Stimulated activated memory B cell treated with anti-CD40 and anti-IgM and Interleukin-4, amounts not matched to agents 10 μg/mL and 1 μg/mL and 100 μg/mL, for 72 hours (primary cell): ENCODE measurements at regions not wholly inside any gene's neighbourhood (a gene's known extent, or its start where the extent isn't known, plus 50 kb on each side); places are given as distances from the start of the nearest gene placed in this dataset.
"Not testable (repeated sequence)": the region's sequence is repeated elsewhere in the genome, so short reads cannot be mapped to it uniquely, and the experiment has no call there.

Experiments used
- ATAC-seq: fragments of 150-1000 bp; cut with Tn5 transposase; 2 replicates; pipeline ENCODE4 v1.10.0; 2021
- H3K27ac Mint-ChIP-seq: one replicate; pipeline ENCODE4 v1.8.0; 2022; ENCODE audit warnings: mild to moderate bottlenecking, mixed read lengths
- H3K27me3 Mint-ChIP-seq: one replicate; pipeline ENCODE4 v1.8.0; 2022; ENCODE audit warnings: mixed read lengths
- H3K36me3 Mint-ChIP-seq: one replicate; pipeline ENCODE4 v1.8.0; 2022; ENCODE audit warnings: mixed read lengths
- H3K4me1 Mint-ChIP-seq: one replicate; pipeline ENCODE4 v1.8.0; 2022; ENCODE audit warnings: mixed read lengths
- H3K4me3 Mint-ChIP-seq: one replicate; pipeline ENCODE4 v1.8.0; 2022; ENCODE audit warnings: mild to moderate bottlenecking, moderate library complexity, mixed read lengths
- H3K9me3 Mint-ChIP-seq: one replicate; pipeline ENCODE4 v1.8.0; 2022; ENCODE audit warnings: mixed read lengths

DNA sequence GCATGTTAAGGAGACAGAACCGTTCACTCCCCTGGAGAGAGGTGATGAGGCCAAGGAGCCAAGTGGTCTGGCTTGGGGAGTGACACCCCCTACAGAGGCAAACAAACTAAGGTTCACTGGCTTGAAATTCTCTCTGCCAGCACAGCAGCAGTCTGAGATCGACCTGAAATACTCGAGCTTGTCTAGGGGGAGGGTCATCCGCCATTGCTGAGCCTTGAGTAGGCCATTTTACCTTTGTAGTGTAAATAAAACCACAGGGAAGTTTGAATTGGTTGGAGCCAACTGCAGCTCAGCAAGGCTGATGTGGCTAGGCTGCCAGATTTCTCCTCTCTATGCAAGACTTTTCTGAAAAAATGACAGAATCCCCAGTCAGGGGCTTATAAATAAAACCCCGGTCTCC lies 52.9 kb downstream of the CDY2B start:
- H3K4me3 Mint-ChIP-seq, H3K27ac Mint-ChIP-seq, H3K27me3 Mint-ChIP-seq, H3K4me1 Mint-ChIP-seq, ATAC-seq, H3K9me3 Mint-ChIP-seq, H3K36me3 Mint-ChIP-seq: not testable (repeated sequence)

DNA sequence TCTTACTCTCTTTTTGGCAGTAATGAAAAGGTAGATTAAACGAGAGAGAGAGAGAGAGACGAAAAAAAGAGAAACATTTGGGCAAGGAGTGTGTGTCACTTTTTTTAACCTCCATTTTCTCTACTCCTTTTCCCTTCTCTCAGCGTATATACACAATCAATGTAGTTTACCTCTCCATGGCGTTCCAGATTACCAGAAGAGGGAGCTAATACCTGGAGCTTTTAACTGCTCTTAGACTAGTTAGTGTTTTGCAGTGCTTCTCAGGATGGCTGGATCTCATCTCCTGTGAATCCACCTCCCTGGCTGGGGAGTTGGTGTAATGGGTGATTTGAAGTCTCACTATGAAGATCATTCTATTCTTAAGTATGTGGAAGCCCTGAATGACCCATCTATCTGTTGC lies 60.3 kb downstream of the CDY2B start:
- not testable (repeated sequence) for ATAC-seq, H3K9me3 Mint-ChIP-seq

DNA sequence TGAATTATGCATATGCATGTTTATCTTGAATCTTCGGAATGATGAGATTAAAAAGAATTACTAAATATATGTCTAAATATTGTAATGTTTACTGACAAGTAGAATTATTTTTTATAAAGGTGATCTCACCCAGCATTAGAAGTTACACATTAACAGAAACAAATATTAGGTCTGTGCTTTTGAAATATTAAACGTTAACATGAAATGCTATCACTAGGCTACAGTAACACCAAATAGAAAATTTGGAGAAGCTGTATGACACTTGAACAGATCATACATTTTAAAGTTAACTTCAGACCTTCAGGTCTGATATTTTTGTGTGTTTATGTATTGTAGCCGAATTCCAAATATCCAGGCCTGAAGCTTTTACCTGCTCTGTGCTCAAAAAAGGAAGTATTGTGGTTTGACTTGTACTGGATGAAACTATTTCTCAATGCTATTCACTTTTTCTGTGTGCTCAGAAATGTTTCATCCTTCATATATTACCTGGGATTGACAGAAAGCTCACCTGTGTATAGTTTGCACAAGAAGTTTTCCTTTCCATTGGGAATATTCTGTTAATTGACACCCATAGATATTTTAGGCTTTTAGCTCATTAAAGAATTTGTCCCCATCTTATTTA lies 60.9 kb downstream of the CDY2B start:
- not testable (repeated sequence) for ATAC-seq, H3K9me3 Mint-ChIP-seq, H3K4me1 Mint-ChIP-seq, H3K27ac Mint-ChIP-seq, H3K27me3 Mint-ChIP-seq, H3K4me3 Mint-ChIP-seq, H3K36me3 Mint-ChIP-seq

More for the DNA sequence above, 60.3 kb downstream of the CDY2B start:
- H3K4me3 Mint-ChIP-seq, H3K27ac Mint-ChIP-seq, H3K27me3 Mint-ChIP-seq, H3K36me3 Mint-ChIP-seq, H3K4me1 Mint-ChIP-seq: not testable (repeated sequence)

DNA sequence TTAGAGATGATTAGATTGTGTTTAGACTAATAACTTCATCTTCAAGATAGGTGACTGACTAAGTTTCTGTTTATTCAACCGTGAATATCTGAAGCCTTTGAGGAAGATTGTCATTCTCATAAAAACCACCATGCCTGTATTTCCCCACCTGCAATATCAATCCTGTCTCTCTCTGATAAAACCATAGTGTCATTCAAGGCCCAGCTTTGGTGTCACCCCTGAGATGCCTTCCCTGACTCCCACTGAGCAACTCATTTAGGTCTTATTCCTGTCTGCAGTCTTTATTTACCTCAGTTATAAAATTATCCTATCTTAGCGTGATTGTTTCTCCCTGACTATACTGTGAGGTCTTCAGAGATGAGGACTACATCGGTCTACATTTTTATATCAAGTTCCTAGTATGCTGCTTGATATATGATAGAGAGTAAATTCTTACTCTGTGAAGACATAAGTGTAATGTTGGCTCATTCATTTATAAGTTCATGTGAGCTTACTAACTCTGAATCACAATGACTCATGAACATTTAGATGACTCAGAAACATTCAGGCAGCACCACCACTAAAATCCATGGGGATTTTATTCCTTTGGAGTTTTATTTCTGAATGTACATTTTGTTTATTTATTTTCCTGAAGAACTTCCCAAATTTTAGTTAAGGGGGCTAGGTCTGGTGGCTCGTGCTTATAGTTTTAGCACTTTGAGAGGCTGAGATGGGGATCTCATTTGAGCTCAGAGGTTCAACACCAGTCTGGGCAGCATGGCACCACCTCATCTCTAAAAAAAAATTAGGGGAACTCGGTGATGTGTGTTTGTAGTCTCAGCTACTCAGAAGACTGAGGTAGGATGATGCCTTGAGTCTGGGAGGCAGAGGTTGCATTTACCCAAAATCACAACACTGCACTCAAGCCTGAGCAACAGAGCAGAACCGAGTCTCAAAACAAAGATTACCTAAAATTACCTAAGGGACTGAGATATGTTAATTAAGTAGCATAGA lies 62.6 kb downstream of the CDY2B start:
- H3K4me1 Mint-ChIP-seq, H3K9me3 Mint-ChIP-seq, H3K36me3 Mint-ChIP-seq, H3K4me3 Mint-ChIP-seq, H3K27ac Mint-ChIP-seq, ATAC-seq, H3K27me3 Mint-ChIP-seq: not testable (repeated sequence)

DNA sequence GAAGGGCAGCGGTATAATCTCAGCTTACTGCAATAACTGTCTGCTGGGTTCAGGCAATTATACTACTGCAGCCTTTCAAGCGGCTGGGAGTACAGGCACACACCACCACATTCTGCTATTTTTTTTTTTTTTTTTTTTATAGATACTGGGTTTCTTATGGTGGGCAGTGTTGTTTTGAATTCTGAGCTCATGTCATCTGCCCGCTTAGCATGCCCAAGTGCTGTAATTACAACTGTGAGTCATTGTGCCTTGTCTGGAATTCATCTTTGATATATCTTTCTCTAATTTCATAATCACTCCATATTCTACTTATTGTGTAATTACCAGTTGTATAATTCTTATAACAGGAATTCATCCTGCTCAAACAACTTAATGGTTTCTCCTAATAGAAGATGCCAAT lies 67.4 kb downstream of the CDY2B start:
- ATAC-seq, H3K27ac Mint-ChIP-seq, H3K4me1 Mint-ChIP-seq, H3K4me3 Mint-ChIP-seq, H3K9me3 Mint-ChIP-seq, H3K27me3 Mint-ChIP-seq, H3K36me3 Mint-ChIP-seq: not testable (repeated sequence)

DNA sequence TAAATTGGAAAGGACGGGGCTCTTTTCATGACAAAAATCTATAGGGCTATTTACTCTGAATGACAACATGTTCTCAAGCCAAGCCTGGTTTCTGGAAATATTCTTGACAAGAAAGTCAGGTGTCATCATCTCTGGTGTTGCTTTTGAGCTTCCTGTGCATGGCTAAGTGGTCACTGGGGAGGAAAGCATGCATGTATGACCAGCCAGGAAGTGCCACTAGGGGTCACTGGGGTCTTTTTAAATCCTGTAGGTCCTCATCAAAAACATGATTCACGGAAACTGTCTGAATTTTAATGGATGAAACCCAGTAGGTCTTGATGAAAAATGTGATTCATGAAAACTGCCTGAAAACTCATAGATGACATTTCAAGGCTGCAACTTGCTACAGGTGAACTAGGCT lies 80.1 kb downstream of the CDY2B start:
- H3K36me3 Mint-ChIP-seq, H3K27ac Mint-ChIP-seq, ATAC-seq, H3K27me3 Mint-ChIP-seq, H3K4me3 Mint-ChIP-seq, H3K4me1 Mint-ChIP-seq, H3K9me3 Mint-ChIP-seq: not testable (repeated sequence)

DNA sequence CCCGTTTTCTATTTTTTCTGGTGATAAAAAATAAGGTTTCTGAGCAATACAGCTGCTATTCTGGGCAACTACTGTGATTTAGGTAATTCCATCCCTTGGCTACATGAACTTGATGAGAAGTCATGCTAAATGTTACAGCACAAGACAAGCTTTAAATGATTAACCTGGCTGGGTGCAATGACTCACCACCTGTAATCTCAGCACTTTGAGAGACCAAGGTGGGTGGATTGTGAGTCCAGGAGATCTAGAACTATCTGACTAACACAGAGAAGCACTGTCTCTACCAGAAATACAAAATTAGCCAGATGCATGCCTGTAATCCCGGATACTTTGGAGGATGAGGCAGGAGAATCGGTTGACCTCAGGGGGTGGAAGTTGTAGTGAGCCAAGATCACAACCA lies 92.8 kb downstream of the CDY2B start:
- H3K9me3 Mint-ChIP-seq, H3K36me3 Mint-ChIP-seq, H3K4me3 Mint-ChIP-seq, ATAC-seq, H3K27me3 Mint-ChIP-seq, H3K4me1 Mint-ChIP-seq, H3K27ac Mint-ChIP-seq: not testable (repeated sequence)

DNA sequence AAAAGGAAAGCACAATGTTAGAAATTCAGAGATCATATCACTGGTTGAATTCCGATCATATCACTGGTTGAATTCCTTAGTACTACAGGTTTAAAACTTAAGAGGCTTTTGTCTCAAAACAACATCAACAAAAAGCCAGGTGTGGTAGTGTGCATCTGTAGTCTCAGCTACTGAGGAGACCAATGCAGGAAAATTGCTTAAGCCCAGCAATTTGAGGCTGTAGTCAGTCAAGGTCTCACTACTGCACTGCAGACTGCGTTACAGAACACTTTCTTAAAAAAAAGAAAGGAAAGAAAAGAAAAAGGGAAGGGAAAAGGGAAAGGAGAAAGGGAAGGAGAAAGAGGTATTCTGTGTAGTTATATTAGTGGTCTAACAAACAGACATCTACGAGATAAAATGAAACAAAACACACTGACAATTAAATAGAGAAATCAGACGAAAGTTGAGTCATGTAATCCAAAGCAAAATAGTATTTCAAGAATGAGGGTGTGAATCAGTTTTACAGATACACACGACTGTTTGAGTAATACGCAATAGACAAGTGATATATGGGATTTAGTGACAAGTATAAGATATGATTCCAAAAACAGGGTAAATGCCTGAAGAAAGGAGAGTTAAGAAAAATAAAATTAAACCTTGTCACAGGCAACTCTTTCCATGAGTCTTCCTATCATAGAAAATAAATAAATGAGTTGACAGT lies 113.9 kb downstream of the CDY2B start:
- not testable (repeated sequence) for H3K36me3 Mint-ChIP-seq, H3K4me1 Mint-ChIP-seq, ATAC-seq, H3K27me3 Mint-ChIP-seq, H3K27ac Mint-ChIP-seq, H3K9me3 Mint-ChIP-seq, H3K4me3 Mint-ChIP-seq

DNA sequence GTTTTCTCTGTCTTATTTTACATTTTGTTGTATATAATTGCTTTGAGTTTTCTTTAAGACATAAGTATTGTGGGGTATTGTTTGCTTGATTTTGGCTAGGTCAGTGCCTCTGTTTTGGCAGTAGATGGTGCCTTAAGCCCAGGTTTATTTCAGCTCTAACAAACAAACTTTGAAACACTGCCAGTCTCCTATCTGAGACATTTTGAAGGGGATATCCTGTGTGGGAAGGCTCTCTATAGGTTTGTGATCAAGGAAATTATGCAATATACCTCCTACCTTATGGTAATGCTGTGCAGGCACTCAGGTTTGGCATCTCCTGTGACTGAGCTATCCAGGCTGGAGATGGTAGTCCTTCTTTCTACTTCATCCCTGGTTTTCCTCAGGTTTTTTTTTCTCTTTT lies 120.8 kb downstream of the CDY2B start:
- not testable (repeated sequence) for H3K9me3 Mint-ChIP-seq, H3K27me3 Mint-ChIP-seq, H3K4me3 Mint-ChIP-seq, ATAC-seq, H3K4me1 Mint-ChIP-seq, H3K27ac Mint-ChIP-seq, H3K36me3 Mint-ChIP-seq

DNA sequence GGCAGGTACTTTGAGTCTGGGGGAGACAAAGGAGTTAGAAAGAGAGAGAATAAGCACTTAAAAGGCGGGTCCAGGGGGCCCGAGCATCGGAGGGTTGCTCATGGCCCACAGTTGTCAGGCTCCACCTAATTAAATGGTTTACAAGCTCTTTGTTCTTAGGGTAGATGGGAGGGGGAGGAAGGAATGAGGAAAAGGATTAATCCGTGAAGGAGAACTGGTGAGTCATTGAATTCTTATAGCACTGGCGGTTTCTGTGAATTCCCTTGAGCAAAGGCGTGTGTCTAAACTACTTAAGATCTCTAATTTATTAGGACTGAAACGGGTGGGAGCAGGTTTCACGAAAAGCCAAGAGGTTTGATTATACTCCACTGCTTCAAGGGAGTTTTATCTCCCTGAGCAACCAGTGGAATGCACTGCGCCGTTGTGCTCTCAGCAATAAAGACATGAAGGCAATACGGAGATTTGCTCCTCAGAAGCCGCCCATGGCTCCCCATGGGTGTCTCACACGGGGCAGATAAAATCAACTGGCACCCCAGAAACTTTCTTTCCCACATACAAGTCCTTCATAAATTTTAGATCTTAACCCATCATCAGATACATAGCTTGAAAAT lies 127.0 kb downstream of the CDY2B start:
- not testable (repeated sequence) for H3K4me3 Mint-ChIP-seq, ATAC-seq, H3K4me1 Mint-ChIP-seq, H3K36me3 Mint-ChIP-seq, H3K27ac Mint-ChIP-seq, H3K27me3 Mint-ChIP-seq, H3K9me3 Mint-ChIP-seq

DNA sequence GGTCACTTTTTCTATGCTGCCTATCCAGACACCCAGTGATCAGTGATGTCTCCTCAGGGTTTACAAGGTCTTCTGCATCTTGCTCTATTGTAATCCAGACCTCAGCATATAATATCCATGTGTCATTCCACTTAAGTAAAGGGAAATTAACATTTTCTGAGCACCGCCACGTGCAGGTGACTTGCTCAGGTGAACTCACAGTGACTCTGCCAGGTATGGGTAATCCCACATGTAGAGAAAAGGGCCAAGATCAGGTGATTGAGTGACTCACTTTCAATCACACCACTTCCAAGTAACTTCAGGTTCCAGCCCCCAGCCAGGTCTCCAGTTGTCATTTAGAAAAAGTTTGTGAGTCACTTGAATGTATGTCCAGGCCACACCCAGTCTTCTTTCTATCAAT lies 140.2 kb downstream of the CDY2B start:
- H3K27me3 Mint-ChIP-seq, H3K27ac Mint-ChIP-seq, H3K9me3 Mint-ChIP-seq, ATAC-seq, H3K4me3 Mint-ChIP-seq, H3K36me3 Mint-ChIP-seq, H3K4me1 Mint-ChIP-seq: not testable (repeated sequence)

DNA sequence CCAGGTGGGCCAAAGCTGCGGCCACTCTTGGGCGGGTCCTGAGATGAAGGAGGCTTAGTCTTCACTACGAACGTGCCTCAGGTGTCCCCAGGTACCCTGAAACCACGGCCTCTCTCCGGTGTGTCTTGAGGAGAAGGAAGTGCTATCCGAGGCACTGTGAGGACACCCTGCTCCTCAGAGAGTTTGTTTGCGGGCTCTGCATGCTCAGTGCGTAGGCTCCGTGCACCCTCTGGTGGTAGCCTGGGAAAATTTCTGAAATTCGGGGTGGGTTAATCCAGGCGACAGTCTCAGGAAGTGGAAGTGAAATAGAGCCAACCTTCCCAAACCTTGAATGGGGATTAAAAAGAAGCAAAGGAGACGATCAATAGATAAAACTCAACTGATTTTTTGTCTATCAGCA lies 150.5 kb downstream of the CDY2B start:
- H3K27ac Mint-ChIP-seq, H3K9me3 Mint-ChIP-seq, H3K4me1 Mint-ChIP-seq, H3K27me3 Mint-ChIP-seq, H3K4me3 Mint-ChIP-seq, ATAC-seq, H3K36me3 Mint-ChIP-seq: not testable (repeated sequence)

DNA sequence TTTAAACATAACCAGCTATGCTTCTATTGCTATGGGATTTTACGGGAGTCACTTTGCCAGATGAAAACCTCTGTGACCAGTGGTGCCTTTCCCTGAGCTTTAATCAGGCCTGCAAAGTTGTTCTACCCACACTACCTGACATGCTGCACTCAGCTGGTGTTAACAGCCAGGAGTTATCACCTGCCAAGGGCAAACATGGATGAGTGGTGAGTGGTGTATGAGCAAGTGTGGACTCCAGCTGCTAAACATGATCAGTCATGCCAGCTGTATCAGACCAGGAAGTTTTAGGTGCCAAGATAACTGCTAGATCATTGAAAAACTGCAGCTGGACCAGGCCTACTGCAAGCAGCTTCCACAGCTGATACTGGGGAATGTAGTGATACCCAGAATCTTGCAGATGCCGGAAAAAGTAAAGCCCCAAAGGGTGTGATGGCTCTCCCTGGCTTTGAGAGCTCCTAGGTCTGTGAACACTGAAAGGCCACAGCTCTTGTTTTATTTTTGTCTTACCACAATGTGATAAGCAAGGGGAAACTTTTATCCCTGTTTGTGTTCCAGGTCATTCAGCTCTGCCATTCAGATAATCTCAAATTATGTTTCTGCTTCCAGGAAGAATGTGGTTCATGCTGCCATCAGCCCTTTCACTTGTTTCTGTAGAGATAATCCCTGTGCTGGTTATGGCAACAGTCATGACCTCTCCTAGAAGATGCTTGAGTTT lies 163.5 kb downstream of the CDY2B start:
- H3K4me1 Mint-ChIP-seq, H3K27ac Mint-ChIP-seq, ATAC-seq, H3K4me3 Mint-ChIP-seq, H3K9me3 Mint-ChIP-seq, H3K27me3 Mint-ChIP-seq, H3K36me3 Mint-ChIP-seq: not testable (repeated sequence)

DNA sequence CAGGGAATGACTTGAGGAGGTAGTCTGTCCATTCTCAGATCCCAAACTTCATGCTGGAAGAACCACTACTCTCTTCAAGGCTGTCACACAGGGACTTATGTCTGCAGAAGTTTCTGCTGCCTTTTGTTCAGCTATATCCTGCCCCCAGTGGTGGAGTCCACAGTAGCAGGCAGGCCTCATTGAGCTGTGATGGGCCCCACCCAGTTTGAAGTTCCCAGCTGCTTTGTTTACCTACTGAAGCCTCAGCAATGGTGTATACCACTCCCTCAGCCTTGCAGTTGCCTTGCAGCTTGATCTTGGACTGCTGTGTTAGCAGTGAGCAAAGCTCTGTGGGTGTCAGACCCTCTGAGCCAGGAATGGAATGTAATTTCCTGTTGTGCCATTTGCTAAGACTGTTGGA lies 212.0 kb downstream of the CDY2B start:
- H3K36me3 Mint-ChIP-seq, H3K27me3 Mint-ChIP-seq, H3K4me1 Mint-ChIP-seq, H3K9me3 Mint-ChIP-seq, H3K4me3 Mint-ChIP-seq, H3K27ac Mint-ChIP-seq, ATAC-seq: not testable (repeated sequence)

DNA sequence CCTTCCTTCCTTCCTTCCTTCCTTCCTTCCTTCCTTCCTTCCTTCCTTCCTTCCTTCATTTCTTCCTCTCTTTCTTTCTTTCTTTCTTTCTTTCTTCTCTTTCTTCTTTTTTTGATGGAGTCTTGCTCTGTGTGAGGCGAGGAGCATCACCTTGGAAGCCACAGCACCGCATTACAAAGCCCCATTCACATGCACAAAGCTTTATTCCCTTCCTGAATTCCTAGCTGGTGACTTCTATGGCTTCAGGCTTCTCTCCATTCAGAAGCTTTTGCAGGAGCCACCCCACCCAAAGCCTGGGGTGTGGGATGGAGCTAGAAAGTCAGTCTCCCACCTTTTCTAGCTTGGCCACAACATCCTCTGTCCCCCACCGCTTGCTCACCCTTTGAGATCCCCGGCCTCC lies 237.0 kb downstream of the CDY2B start:
- not testable (repeated sequence) for H3K36me3 Mint-ChIP-seq, H3K27me3 Mint-ChIP-seq, ATAC-seq, H3K4me3 Mint-ChIP-seq, H3K9me3 Mint-ChIP-seq, H3K27ac Mint-ChIP-seq, H3K4me1 Mint-ChIP-seq
